Fibroblast of lung (primary cell): ENCODE measurements at regions not wholly inside any gene's neighbourhood (a gene's known extent, or its start where the extent isn't known, plus 50 kb on each side); places are given as distances from the start of the nearest gene placed in this dataset.

Experiments
- DNase-seq, 2 donors: peaks; one replicate each; pipeline versions ENCODE4 v3.0.0 to v3.0.0-alpha.2; 2010; ENCODE audit warnings: low read depth in 2 of 2
- H2AFZ ChIP-seq: 2 replicates; pipeline ENCODE4 v1.5.1; 2012; ENCODE audit warnings: low read length, control low read depth, inconsistent platforms
- H3K27ac ChIP-seq: 2 replicates; pipeline ENCODE4 v1.5.1; 2011; ENCODE audit warnings: low read length, control low read depth; ENCODE audit not compliant: insufficient read depth
- H3K27me3 ChIP-seq: 2 replicates; pipeline ENCODE4 v1.5.1; 2011; ENCODE audit warnings: mild to moderate bottlenecking, low read length; ENCODE audit not compliant: control insufficient read depth, insufficient read depth
- H3K36me3 ChIP-seq: 2 replicates; pipeline ENCODE4 v1.5.1; 2011; ENCODE audit warnings: low read length; ENCODE audit not compliant: control insufficient read depth, insufficient read depth
- H3K4me1 ChIP-seq: 2 replicates; pipeline ENCODE4 v1.5.1; 2011; ENCODE audit warnings: low read length; ENCODE audit not compliant: control insufficient read depth, insufficient read depth; ENCODE audit errors: extremely low read depth
- H3K4me2 ChIP-seq: 2 replicates; pipeline ENCODE4 v1.5.1; 2011; ENCODE audit warnings: low read length, control low read depth; ENCODE audit not compliant: insufficient read depth; ENCODE audit errors: extremely low read depth
- H3K4me3 ChIP-seq, 4 experiments: fragments of 200-600 bp in 1 of 4; sonication (generic) in 1 of 4; replicated peaks in 1 of 4; 2 replicates each; pipeline ENCODE4 v1.5.1; 2011 to 2016; ENCODE audit warnings: low read length in 4 of 4, low read depth in 3 of 4, mild to moderate bottlenecking in 3 of 4, control low read depth in 2 of 4, inconsistent platforms in 1 of 4, mixed read lengths in 1 of 4; ENCODE audit not compliant: insufficient read depth in 1 of 4; ENCODE audit errors: control extremely low read depth in 1 of 4
- H3K79me2 ChIP-seq: 2 replicates; pipeline ENCODE4 v1.5.1; 2012; ENCODE audit warnings: mild to moderate bottlenecking, low read length, inconsistent platforms; ENCODE audit not compliant: control insufficient read depth, insufficient read depth
- H3K9ac ChIP-seq: 2 replicates; pipeline ENCODE4 v1.5.1; 2011; ENCODE audit warnings: mild to moderate bottlenecking, low read length, control low read depth; ENCODE audit not compliant: insufficient read depth
- H3K9me3 ChIP-seq: 2 replicates; pipeline ENCODE4 v1.5.1; 2012; ENCODE audit warnings: low read depth, low read length; ENCODE audit not compliant: control insufficient read depth, insufficient read depth
- H4K20me1 ChIP-seq: 2 replicates; pipeline ENCODE4 v1.5.1; 2011; ENCODE audit warnings: low read length; ENCODE audit not compliant: control insufficient read depth, insufficient read depth; ENCODE audit errors: extremely low read depth
- EZH2 ChIP-seq: IDR thresholded peaks from 2 replicates; pipeline ENCODE4 v1.5.1; 2012; ENCODE audit warnings: low read length, control low read depth, mild to moderate bottlenecking; ENCODE audit errors: missing control alignments
- TF ChIP-seq, protein P1 (sequence below), 2 donors: IDR thresholded peaks in 1 of 2; conservative IDR thresholded peaks in 1 of 2; 1 replicate in 1 of 2; 2 replicates in 1 of 2; pipeline ENCODE4 v1.5.1; 2011 to 2012; ENCODE audit warnings: low read length in 2 of 2, control low read depth in 1 of 2, inconsistent platforms in 1 of 2, low read depth in 1 of 2, mild to moderate bottlenecking in 1 of 2

DNA sequence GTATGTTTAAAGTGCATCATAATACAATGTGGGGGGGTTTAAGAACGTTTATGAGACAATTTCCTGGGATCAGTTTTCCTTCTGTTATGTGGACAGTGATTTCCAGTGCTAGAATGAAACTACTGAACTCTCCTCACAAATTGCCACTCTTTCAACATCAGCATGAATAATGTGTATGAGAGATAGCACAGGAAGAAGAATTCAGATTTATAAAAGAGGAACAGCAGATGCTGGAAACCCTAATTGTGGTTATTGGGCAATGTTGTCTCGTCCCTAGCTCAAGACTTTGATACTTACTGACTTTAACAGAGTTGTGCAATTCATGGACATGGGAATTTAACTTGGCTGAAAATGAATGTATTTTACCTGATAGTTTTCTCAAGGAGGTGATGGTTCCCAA, 410.8 kb upstream of the MEF2C start:
- Histone ChIP-seq H4K20me1 (no peaks in the 10 kb centered on the region), H2AFZ (no peak overlapping the region), H3K4me2 (no peak overlapping the region), H3K9me3 (no peaks in the 10 kb centered on the region), H3K79me2 (no peaks in the 10 kb centered on the region), H3K4me1 (no peaks in the 10 kb centered on the region), H3K27ac (no peak overlapping the region), H3K27me3 (no peaks in the 10 kb centered on the region), H3K36me3 (no peaks in the 10 kb centered on the region), H3K9ac (no peak overlapping the region), H3K4me3 (no peak overlapping the region)
- no peak for TF ChIP-seq EZH2
- TF ChIP-seq, protein P1, sequence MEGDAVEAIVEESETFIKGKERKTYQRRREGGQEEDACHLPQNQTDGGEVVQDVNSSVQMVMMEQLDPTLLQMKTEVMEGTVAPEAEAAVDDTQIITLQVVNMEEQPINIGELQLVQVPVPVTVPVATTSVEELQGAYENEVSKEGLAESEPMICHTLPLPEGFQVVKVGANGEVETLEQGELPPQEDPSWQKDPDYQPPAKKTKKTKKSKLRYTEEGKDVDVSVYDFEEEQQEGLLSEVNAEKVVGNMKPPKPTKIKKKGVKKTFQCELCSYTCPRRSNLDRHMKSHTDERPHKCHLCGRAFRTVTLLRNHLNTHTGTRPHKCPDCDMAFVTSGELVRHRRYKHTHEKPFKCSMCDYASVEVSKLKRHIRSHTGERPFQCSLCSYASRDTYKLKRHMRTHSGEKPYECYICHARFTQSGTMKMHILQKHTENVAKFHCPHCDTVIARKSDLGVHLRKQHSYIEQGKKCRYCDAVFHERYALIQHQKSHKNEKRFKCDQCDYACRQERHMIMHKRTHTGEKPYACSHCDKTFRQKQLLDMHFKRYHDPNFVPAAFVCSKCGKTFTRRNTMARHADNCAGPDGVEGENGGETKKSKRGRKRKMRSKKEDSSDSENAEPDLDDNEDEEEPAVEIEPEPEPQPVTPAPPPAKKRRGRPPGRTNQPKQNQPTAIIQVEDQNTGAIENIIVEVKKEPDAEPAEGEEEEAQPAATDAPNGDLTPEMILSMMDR (conservative IDR thresholded peaks at IDR 0.05 in 1 of 2, IDR thresholded peaks at IDR 0.05 in 1 of 2; ENCODE audit: low read depth in 1 of 2, low read length in 2 of 2) = no peak
- DNase-seq = peak; percentile 42 to 63

DNA sequence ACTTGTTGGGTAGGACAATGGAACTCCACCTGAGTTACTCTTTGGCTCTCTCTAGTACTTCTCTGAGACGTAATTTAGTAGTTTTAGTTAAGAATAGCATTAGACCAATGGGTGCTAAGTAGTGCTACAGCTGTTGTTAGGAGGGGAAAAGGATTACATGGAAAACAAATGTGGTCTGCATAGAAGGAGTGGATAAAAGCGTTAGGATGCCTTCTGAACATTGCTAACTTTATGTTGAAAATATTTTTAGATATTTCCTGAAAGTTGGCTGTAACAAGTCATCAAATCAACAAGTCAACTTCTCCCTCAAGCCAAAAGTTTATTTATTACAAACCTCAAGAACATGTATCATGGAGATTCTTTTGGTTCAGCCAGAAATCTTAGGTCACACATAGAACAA, 409.5 kb upstream of the MEF2C start:
- H3K4me1 ChIP-seq = no peaks in the 10 kb centered on the region

DNA sequence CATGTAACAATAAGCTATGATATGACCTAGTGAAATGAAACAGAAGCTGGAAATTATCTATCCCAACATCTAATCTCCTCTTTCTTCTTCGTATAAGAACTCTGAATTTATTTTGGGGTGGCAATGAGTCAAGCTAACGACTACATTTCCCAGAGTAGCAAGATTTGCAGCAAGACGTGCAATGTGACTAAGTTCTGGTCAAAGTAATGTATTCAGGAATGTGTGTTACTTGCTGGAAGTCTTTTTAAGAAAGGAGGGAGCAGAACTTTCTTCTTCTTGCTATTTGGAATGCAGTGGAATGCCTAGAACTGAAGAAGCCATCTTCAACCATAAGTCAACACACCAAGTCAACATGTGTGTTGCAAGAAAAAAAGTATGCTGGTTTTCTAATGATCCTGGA, 406.6 kb upstream of the MEF2C start:
- Histone ChIP-seq H3K27me3 (no peaks in the 10 kb centered on the region), H3K36me3 (no peaks in the 10 kb centered on the region), H3K9me3 (no peaks in the 10 kb centered on the region), H3K27ac (no peak overlapping the region), H3K9ac (no peak overlapping the region), H3K79me2 (no peaks in the 10 kb centered on the region), H3K4me3 (no peak overlapping the region), H3K4me1 (no peaks in the 10 kb centered on the region), H4K20me1 (no peaks in the 10 kb centered on the region), H3K4me2 (no peak overlapping the region), H2AFZ (no peak overlapping the region)
- peak in 1 of 2 donors; percentile 92 for DNase-seq
- TF ChIP-seq, protein P1 (conservative IDR thresholded peaks at IDR 0.05 in 1 of 2, IDR thresholded peaks at IDR 0.05 in 1 of 2; ENCODE audit: low read depth in 1 of 2, low read length in 2 of 2) = no peak
- TF ChIP-seq EZH2 = no peak

More for the DNA sequence above, 409.5 kb upstream of the MEF2C start:
- Histone ChIP-seq H3K36me3 (no peaks in the 10 kb centered on the region), H3K4me2 (no peak overlapping the region), H4K20me1 (no peaks in the 10 kb centered on the region), H3K9ac (no peak overlapping the region), H3K79me2 (no peaks in the 10 kb centered on the region), H2AFZ (no peak overlapping the region), H3K27ac (no peak overlapping the region), H3K4me3 (no peak overlapping the region), H3K9me3 (no peaks in the 10 kb centered on the region), H3K27me3 (no peaks in the 10 kb centered on the region)
- no peak for DNase-seq
- TF ChIP-seq, protein P1 (conservative IDR thresholded peaks at IDR 0.05 in 1 of 2, IDR thresholded peaks at IDR 0.05 in 1 of 2; ENCODE audit: low read depth in 1 of 2, low read length in 2 of 2) = no peak
- TF ChIP-seq EZH2 = no peak
